Fibroblast of lung (primary cell): ENCODE measurements at regions not wholly inside any gene's neighbourhood (a gene's known extent, or its start where the extent isn't known, plus 50 kb on each side); places are given as distances from the start of the nearest gene placed in this dataset.

Experiments
- DNase-seq, 2 donors: peaks; one replicate each; pipeline versions ENCODE4 v3.0.0 to v3.0.0-alpha.2; 2010; ENCODE audit warnings: low read depth in 2 of 2
- H2AFZ ChIP-seq: 2 replicates; pipeline ENCODE4 v1.5.1; 2012; ENCODE audit warnings: low read length, control low read depth, inconsistent platforms
- H3K27ac ChIP-seq: 2 replicates; pipeline ENCODE4 v1.5.1; 2011; ENCODE audit warnings: low read length, control low read depth; ENCODE audit not compliant: insufficient read depth
- H3K27me3 ChIP-seq: 2 replicates; pipeline ENCODE4 v1.5.1; 2011; ENCODE audit warnings: mild to moderate bottlenecking, low read length; ENCODE audit not compliant: control insufficient read depth, insufficient read depth
- H3K36me3 ChIP-seq: 2 replicates; pipeline ENCODE4 v1.5.1; 2011; ENCODE audit warnings: low read length; ENCODE audit not compliant: control insufficient read depth, insufficient read depth
- H3K4me1 ChIP-seq: 2 replicates; pipeline ENCODE4 v1.5.1; 2011; ENCODE audit warnings: low read length; ENCODE audit not compliant: control insufficient read depth, insufficient read depth; ENCODE audit errors: extremely low read depth
- H3K4me2 ChIP-seq: 2 replicates; pipeline ENCODE4 v1.5.1; 2011; ENCODE audit warnings: low read length, control low read depth; ENCODE audit not compliant: insufficient read depth; ENCODE audit errors: extremely low read depth
- H3K4me3 ChIP-seq, 4 experiments: fragments of 200-600 bp in 1 of 4; sonication (generic) in 1 of 4; replicated peaks in 1 of 4; 2 replicates each; pipeline ENCODE4 v1.5.1; 2011 to 2016; ENCODE audit warnings: low read length in 4 of 4, low read depth in 3 of 4, mild to moderate bottlenecking in 3 of 4, control low read depth in 2 of 4, inconsistent platforms in 1 of 4, mixed read lengths in 1 of 4; ENCODE audit not compliant: insufficient read depth in 1 of 4; ENCODE audit errors: control extremely low read depth in 1 of 4
- H3K79me2 ChIP-seq: 2 replicates; pipeline ENCODE4 v1.5.1; 2012; ENCODE audit warnings: mild to moderate bottlenecking, low read length, inconsistent platforms; ENCODE audit not compliant: control insufficient read depth, insufficient read depth
- H3K9ac ChIP-seq: 2 replicates; pipeline ENCODE4 v1.5.1; 2011; ENCODE audit warnings: mild to moderate bottlenecking, low read length, control low read depth; ENCODE audit not compliant: insufficient read depth
- H3K9me3 ChIP-seq: 2 replicates; pipeline ENCODE4 v1.5.1; 2012; ENCODE audit warnings: low read depth, low read length; ENCODE audit not compliant: control insufficient read depth, insufficient read depth
- H4K20me1 ChIP-seq: 2 replicates; pipeline ENCODE4 v1.5.1; 2011; ENCODE audit warnings: low read length; ENCODE audit not compliant: control insufficient read depth, insufficient read depth; ENCODE audit errors: extremely low read depth
- EZH2 ChIP-seq: IDR thresholded peaks from 2 replicates; pipeline ENCODE4 v1.5.1; 2012; ENCODE audit warnings: low read length, control low read depth, mild to moderate bottlenecking; ENCODE audit errors: missing control alignments
- TF ChIP-seq, protein P1 (sequence below), 2 donors: IDR thresholded peaks in 1 of 2; conservative IDR thresholded peaks in 1 of 2; 1 replicate in 1 of 2; 2 replicates in 1 of 2; pipeline ENCODE4 v1.5.1; 2011 to 2012; ENCODE audit warnings: low read length in 2 of 2, control low read depth in 1 of 2, inconsistent platforms in 1 of 2, low read depth in 1 of 2, mild to moderate bottlenecking in 1 of 2

DNA sequence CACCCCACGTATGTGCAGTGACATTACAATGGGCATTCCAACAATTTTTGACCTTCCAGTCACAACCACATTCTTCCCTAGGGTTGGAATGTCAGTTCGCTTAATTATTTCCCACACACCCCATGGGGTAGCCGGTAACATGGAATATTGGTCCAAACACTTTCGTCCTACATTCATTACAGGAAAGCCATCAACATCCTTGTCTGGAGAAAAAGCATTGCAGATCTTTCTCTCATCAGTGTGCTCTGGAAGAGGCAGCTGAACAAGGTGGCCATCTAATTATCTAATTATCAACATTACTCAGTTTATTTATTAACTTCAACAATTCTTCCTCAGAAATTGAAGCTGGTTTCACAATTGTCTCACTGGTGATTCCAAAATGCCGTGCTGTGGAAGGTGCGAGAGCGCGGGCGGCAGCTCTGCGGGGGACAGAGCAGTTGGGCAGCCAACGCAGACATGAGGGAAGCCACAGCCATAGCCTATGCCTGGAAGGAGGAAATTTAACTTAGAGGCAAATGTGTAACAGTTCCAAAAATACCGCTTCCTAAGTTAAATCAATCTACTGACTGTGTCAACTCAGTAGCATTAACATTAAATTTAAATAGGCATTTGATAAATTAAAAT, 1158.9 kb upstream of the EPHA6 start:
- Histone ChIP-seq H2AFZ (no peak overlapping the region), H3K4me3 (no peak overlapping the region), H3K27ac (no peak overlapping the region), H3K4me1 (no peaks in the 10 kb centered on the region), H3K79me2 (no peaks in the 10 kb centered on the region), H3K9me3 (no peaks in the 10 kb centered on the region), H3K4me2 (no peak overlapping the region), H3K9ac (no peak overlapping the region), H3K27me3 (no peaks in the 10 kb centered on the region), H3K36me3 (no peaks in the 10 kb centered on the region), H4K20me1 (no peaks in the 10 kb centered on the region)
- DNase-seq = no peak
- TF ChIP-seq, protein P1, sequence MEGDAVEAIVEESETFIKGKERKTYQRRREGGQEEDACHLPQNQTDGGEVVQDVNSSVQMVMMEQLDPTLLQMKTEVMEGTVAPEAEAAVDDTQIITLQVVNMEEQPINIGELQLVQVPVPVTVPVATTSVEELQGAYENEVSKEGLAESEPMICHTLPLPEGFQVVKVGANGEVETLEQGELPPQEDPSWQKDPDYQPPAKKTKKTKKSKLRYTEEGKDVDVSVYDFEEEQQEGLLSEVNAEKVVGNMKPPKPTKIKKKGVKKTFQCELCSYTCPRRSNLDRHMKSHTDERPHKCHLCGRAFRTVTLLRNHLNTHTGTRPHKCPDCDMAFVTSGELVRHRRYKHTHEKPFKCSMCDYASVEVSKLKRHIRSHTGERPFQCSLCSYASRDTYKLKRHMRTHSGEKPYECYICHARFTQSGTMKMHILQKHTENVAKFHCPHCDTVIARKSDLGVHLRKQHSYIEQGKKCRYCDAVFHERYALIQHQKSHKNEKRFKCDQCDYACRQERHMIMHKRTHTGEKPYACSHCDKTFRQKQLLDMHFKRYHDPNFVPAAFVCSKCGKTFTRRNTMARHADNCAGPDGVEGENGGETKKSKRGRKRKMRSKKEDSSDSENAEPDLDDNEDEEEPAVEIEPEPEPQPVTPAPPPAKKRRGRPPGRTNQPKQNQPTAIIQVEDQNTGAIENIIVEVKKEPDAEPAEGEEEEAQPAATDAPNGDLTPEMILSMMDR (conservative IDR thresholded peaks at IDR 0.05 in 1 of 2, IDR thresholded peaks at IDR 0.05 in 1 of 2; ENCODE audit: low read depth in 1 of 2, low read length in 2 of 2) = no peak
- no peak for TF ChIP-seq EZH2

GRCh38 chr3:95670765-95671164, 1143.6 kb upstream of the EPHA6 start:
- Histone ChIP-seq H3K9ac (no peak overlapping the region), H3K36me3 (no peaks in the 10 kb centered on the region), H4K20me1 (no peaks in the 10 kb centered on the region), H3K4me2 (no peak overlapping the region), H3K27me3 (no peaks in the 10 kb centered on the region), H3K9me3 (no peaks in the 10 kb centered on the region), H3K4me3 (no peak overlapping the region), H3K27ac (no peak overlapping the region), H3K4me1 (no peaks in the 10 kb centered on the region), H3K79me2 (no peaks in the 10 kb centered on the region), H2AFZ (no peak overlapping the region)
- TF ChIP-seq, protein P1 (conservative IDR thresholded peaks at IDR 0.05 in 1 of 2, IDR thresholded peaks at IDR 0.05 in 1 of 2; ENCODE audit: low read depth in 1 of 2, low read length in 2 of 2) = no peak
- TF ChIP-seq EZH2 = no peak
- no peak for DNase-seq

GRCh38 chr3:95673215-95673614, 1141.2 kb upstream of the EPHA6 start:
- Histone ChIP-seq H4K20me1 (no peaks in the 10 kb centered on the region), H3K9ac (no peak overlapping the region), H3K4me3 (no peak overlapping the region), H3K36me3 (no peaks in the 10 kb centered on the region), H3K79me2 (no peaks in the 10 kb centered on the region), H3K27ac (no peak overlapping the region), H3K27me3 (no peaks in the 10 kb centered on the region), H3K4me1 (no peaks in the 10 kb centered on the region), H3K9me3 (no peaks in the 10 kb centered on the region), H2AFZ (no peak overlapping the region), H3K4me2 (no peak overlapping the region)
- no peak for DNase-seq
- no peak for TF ChIP-seq EZH2
- TF ChIP-seq, protein P1 (conservative IDR thresholded peaks at IDR 0.05 in 1 of 2, IDR thresholded peaks at IDR 0.05 in 1 of 2; ENCODE audit: low read depth in 1 of 2, low read length in 2 of 2) = no peak
